Loucy (cell line): ENCODE measurements at regions not wholly inside any gene's neighbourhood (a gene's known extent, or its start where the extent isn't known, plus 50 kb on each side); places are given as distances from the start of the nearest gene placed in this dataset.

Source experiments
- EZH2phosphoT487 ChIP-seq: fragments of 200-600 bp; IDR thresholded peaks from 2 replicates; pipeline ENCODE4 v1.6.1; 2018; ENCODE audit warnings: antibody characterized with exemption, mild to moderate bottlenecking, moderate library complexity, borderline replicate concordance
- TF ChIP-seq, protein P1 (sequence below): fragments of 200-600 bp; sonication (generic); conservative IDR thresholded peaks from 2 replicates; pipeline ENCODE4 v1.5.1; 2014; ENCODE audit warnings: mild to moderate bottlenecking, antibody characterized with exemption, low read length

DNA sequence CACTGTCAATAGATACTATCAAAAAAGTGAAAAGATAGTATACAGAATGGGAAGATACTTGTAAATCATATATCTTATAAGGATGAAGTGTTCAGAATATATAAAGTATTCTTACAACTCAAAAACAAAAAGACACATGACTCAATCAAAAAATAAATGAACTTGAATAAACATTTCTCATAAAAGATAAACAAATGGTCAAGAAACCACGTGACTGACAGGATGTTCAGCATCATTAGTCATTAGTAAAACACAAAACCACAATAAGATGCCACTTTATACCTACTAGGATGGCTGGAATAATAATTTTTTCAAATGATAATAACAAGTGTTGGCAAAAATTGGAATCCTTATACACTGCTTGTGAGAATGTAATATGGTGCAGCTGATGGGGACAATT lies 729.1 kb upstream of the HS3ST5 start:
- TF ChIP-seq, protein P1, sequence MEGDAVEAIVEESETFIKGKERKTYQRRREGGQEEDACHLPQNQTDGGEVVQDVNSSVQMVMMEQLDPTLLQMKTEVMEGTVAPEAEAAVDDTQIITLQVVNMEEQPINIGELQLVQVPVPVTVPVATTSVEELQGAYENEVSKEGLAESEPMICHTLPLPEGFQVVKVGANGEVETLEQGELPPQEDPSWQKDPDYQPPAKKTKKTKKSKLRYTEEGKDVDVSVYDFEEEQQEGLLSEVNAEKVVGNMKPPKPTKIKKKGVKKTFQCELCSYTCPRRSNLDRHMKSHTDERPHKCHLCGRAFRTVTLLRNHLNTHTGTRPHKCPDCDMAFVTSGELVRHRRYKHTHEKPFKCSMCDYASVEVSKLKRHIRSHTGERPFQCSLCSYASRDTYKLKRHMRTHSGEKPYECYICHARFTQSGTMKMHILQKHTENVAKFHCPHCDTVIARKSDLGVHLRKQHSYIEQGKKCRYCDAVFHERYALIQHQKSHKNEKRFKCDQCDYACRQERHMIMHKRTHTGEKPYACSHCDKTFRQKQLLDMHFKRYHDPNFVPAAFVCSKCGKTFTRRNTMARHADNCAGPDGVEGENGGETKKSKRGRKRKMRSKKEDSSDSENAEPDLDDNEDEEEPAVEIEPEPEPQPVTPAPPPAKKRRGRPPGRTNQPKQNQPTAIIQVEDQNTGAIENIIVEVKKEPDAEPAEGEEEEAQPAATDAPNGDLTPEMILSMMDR: no peak
- no peak for TF ChIP-seq EZH2phosphoT487
